OCI-M2 (cell line): ENCODE measurements at regions not wholly inside any gene's neighbourhood (a gene's known extent, or its start where the extent isn't known, plus 50 kb on each side); places are given as distances from the start of the nearest gene placed in this dataset.

Source experiments
- DNase-seq: peaks from one replicate; lab custom pipeline; 2025; ENCODE audit not compliant: unreplicated experiment; lab: John Stamatoyannopoulos, UW

GRCh38 chr13:99911965-99912566, 59.5 kb downstream of the ZIC5 start:
- no peak for DNase-seq

GRCh38 chr13:99911069-99911964, 60.2 kb downstream of the ZIC5 start:
- no peak for DNase-seq

- DNase-seq = peak; percentile 7
These were observed 61.5 kb downstream of the ZIC5 start for GRCh38 chr13:99909836-99910619.

- DNase-seq = no peak
These were observed 62.3 kb downstream of the ZIC5 start for GRCh38 chr13:99909097-99909835.

GRCh38 chr13:99908140-99908803, 63.3 kb downstream of the ZIC5 start:
- no peak for DNase-seq

GRCh38 chr13:99907627-99908026, 63.9 kb downstream of the ZIC5 start:
- DNase-seq = no peak

GRCh38 chr13:99907038-99907437, 64.5 kb downstream of the ZIC5 start:
- no peak for DNase-seq

GRCh38 chr13:99905814-99906213, 65.8 kb downstream of the ZIC5 start:
- DNase-seq = no peak

GRCh38 chr13:99905224-99905623, 66.3 kb downstream of the ZIC5 start:
- DNase-seq = no peak

GRCh38 chr13:99903140-99903539, 68.4 kb downstream of the ZIC5 start:
- no peak for DNase-seq

- no peak for DNase-seq
These were observed 68.9 kb downstream of the ZIC5 start for GRCh38 chr13:99902657-99903056.

- no peak for DNase-seq
These were observed 70.6 kb downstream of the ZIC5 start for GRCh38 chr13:99900960-99901359.

GRCh38 chr13:99898421-99898820, 73.1 kb downstream of the ZIC5 start:
- DNase-seq = no peak

GRCh38 chr13:99897076-99897440, 74.5 kb downstream of the ZIC5 start:
- no peak for DNase-seq

- no peak for DNase-seq
These were observed 75.0 kb downstream of the ZIC5 start for GRCh38 chr13:99896369-99897075.

GRCh38 chr13:99895444-99896368, 75.9 kb downstream of the ZIC5 start:
- DNase-seq = no peak

- DNase-seq = no peak
These were observed 76.6 kb downstream of the ZIC5 start for GRCh38 chr13:99894840-99895443.

- no peak for DNase-seq
These were observed 77.3 kb downstream of the ZIC5 start for GRCh38 chr13:99894105-99894839.
